HUES6 (cell line): ENCODE measurements at regions not wholly inside any gene's neighbourhood (a gene's known extent, or its start where the extent isn't known, plus 50 kb on each side); places are given as distances from the start of the nearest gene placed in this dataset.
"Not testable (repeated sequence)": the region's sequence is repeated elsewhere in the genome, so short reads cannot be mapped to it uniquely, and the experiment has no call there.

Experiments
- H3K27ac ChIP-seq: 2 replicates; pipeline ENCODE4 v1.7.0; 2013; ENCODE audit warnings: low read depth, mild to moderate bottlenecking, low read length, inconsistent platforms
- H3K27me3 ChIP-seq: 2 replicates; pipeline ENCODE4 v1.6.1; 2013; ENCODE audit warnings: low read length; ENCODE audit not compliant: control insufficient read depth, insufficient read depth
- H3K36me3 ChIP-seq: 2 replicates; pipeline ENCODE4 v1.6.1; 2013; ENCODE audit warnings: low read length; ENCODE audit not compliant: control insufficient read depth, insufficient read depth
- H3K4me1 ChIP-seq: 2 replicates; pipeline ENCODE4 v1.6.1; 2013; ENCODE audit warnings: low read length; ENCODE audit not compliant: control insufficient read depth, insufficient read depth
- H3K4me3 ChIP-seq: 2 replicates; pipeline ENCODE4 v1.5.1; 2013; ENCODE audit warnings: low read depth, low read length
- H3K9ac ChIP-seq: one replicate; pipeline ENCODE4 v1.6.1; 2013; ENCODE audit warnings: mild to moderate bottlenecking, low read length
- H3K9me3 ChIP-seq: 2 replicates; pipeline ENCODE4 v1.6.1; 2013; ENCODE audit warnings: low read depth, low read length; ENCODE audit not compliant: control insufficient read depth, insufficient read depth

- no peaks in the 10 kb centered on the region; the same call in 1 of the 2 replicates for H3K9me3 ChIP-seq
- H3K4me1 ChIP-seq, result peaks cover 9% of the 10 kb centered on the region; the same call in 1 of the 2 replicates
- no peak overlapping the region for H3K9ac ChIP-seq
- H3K4me3 ChIP-seq, result no peak overlapping the region
- H3K27me3 ChIP-seq, result no peaks in the 10 kb centered on the region
- no peak overlapping the region for H3K27ac ChIP-seq
- no peaks in the 10 kb centered on the region for H3K36me3 ChIP-seq
Observed at GRCh38 chr20:52010541-52010940, 181.0 kb downstream of the ZFP64 start.

- Histone ChIP-seq H3K4me1 (peaks cover 15% of the 10 kb centered on the region; the same call in 1 of the 2 replicates), H3K36me3 (no peaks in the 10 kb centered on the region), H3K27ac (no peak overlapping the region), H3K9me3 (no peaks in the 10 kb centered on the region; the same call in 1 of the 2 replicates), H3K27me3 (no peaks in the 10 kb centered on the region), H3K4me3 (no peak overlapping the region), H3K9ac (no peak overlapping the region)
Observed at GRCh38 chr20:52008874-52009273, 182.7 kb downstream of the ZFP64 start.

- H3K27me3 ChIP-seq, result no peaks in the 10 kb centered on the region
- no peak overlapping the region for H3K9ac ChIP-seq
- H3K9me3 ChIP-seq, result no peaks in the 10 kb centered on the region
- no peaks in the 10 kb centered on the region for H3K36me3 ChIP-seq
- H3K27ac ChIP-seq, result no peak overlapping the region
- H3K4me3 ChIP-seq, result no peak overlapping the region
- H3K4me1 ChIP-seq, result peaks cover 25% of the 10 kb centered on the region
Observed at GRCh38 chr20:52004715-52005114, 186.9 kb downstream of the ZFP64 start.

GRCh38 chr20:52004018-52004417 is 187.6 kb downstream of the ZFP64 start:
- Histone ChIP-seq H3K4me1 (peaks cover 25% of the 10 kb centered on the region), H3K36me3 (no peaks in the 10 kb centered on the region), H3K9ac (no peak overlapping the region), H3K27me3 (no peaks in the 10 kb centered on the region), H3K9me3 (no peaks in the 10 kb centered on the region), H3K4me3 (no peak overlapping the region), H3K27ac (no peak overlapping the region)

- peak overlapping the region; percentile 41; the same call in 1 of the 2 replicates for H3K27ac ChIP-seq
- no peak overlapping the region for H3K9ac ChIP-seq
- peaks cover 25% of the 10 kb centered on the region for H3K4me1 ChIP-seq
- no peaks in the 10 kb centered on the region for H3K36me3 ChIP-seq
- no peaks in the 10 kb centered on the region for H3K9me3 ChIP-seq
- no peak overlapping the region for H3K4me3 ChIP-seq
- no peaks in the 10 kb centered on the region for H3K27me3 ChIP-seq
Observed at GRCh38 chr20:52003415-52003814, 188.2 kb downstream of the ZFP64 start.

- H3K9ac ChIP-seq, result no peak overlapping the region
Observed at GRCh38 chr20:52001999-52002666, 189.4 kb downstream of the ZFP64 start.

GRCh38 chr20:51997281-51997936 is 194.2 kb downstream of the ZFP64 start:
- H3K27ac ChIP-seq, H3K9ac ChIP-seq, H3K27me3 ChIP-seq: not testable (repeated sequence)

More at GRCh38 chr20:52001999-52002666, 189.4 kb downstream of the ZFP64 start:
- H3K9me3 ChIP-seq, result no peaks in the 10 kb centered on the region
- H3K27me3 ChIP-seq, result no peaks in the 10 kb centered on the region
- no peak overlapping the region for H3K27ac ChIP-seq
- H3K36me3 ChIP-seq, result no peaks in the 10 kb centered on the region
- peaks cover 25% of the 10 kb centered on the region for H3K4me1 ChIP-seq
- H3K4me3 ChIP-seq, result no peak overlapping the region

GRCh38 chr20:51995551-51995951 is 193.2 kb upstream of the SALL4 start:
- Histone ChIP-seq H3K9me3 (no peaks in the 10 kb centered on the region; the same call in 1 of the 2 replicates), H3K27ac (no peak overlapping the region), H3K36me3 (no peaks in the 10 kb centered on the region), H3K9ac (no peak overlapping the region), H3K27me3 (no peaks in the 10 kb centered on the region), H3K4me1 (0 out of 2 replicates have a peak, but pooled peaks cover 4% of the 10 kb centered on the region), H3K4me3 (no peak overlapping the region)

More at GRCh38 chr20:51997281-51997936, 194.2 kb downstream of the ZFP64 start:
- not testable (repeated sequence) for H3K4me3 ChIP-seq, H3K9me3 ChIP-seq, H3K36me3 ChIP-seq, H3K4me1 ChIP-seq

- Histone ChIP-seq H3K27me3 (no peaks in the 10 kb centered on the region), H3K4me3 (no peak overlapping the region), H3K27ac (no peak overlapping the region), H3K4me1 (0 out of 2 replicates have a peak, but pooled peaks cover 4% of the 10 kb centered on the region), H3K9me3 (no peaks in the 10 kb centered on the region; the same call in 1 of the 2 replicates), H3K36me3 (no peaks in the 10 kb centered on the region), H3K9ac (no peak overlapping the region)
Observed at GRCh38 chr20:51994751-51995417, 192.6 kb upstream of the SALL4 start.

GRCh38 chr20:51987812-51988211 is 185.5 kb upstream of the SALL4 start:
- no peak overlapping the region for H3K27ac ChIP-seq
- H3K9me3 ChIP-seq, result no peaks in the 10 kb centered on the region
- no peak overlapping the region for H3K4me3 ChIP-seq
- H3K9ac ChIP-seq, result no peak overlapping the region
- no peaks in the 10 kb centered on the region for H3K36me3 ChIP-seq
- H3K27me3 ChIP-seq, result no peaks in the 10 kb centered on the region
- H3K4me1 ChIP-seq, result peaks cover 8% of the 10 kb centered on the region

- no peak overlapping the region for H3K4me3 ChIP-seq
- no peaks in the 10 kb centered on the region for H3K36me3 ChIP-seq
- peak overlapping the region; percentile 90 for H3K27ac ChIP-seq
- no peaks in the 10 kb centered on the region for H3K27me3 ChIP-seq
- no peak overlapping the region for H3K9ac ChIP-seq
- peaks cover 8% of the 10 kb centered on the region for H3K4me1 ChIP-seq
- H3K9me3 ChIP-seq, result no peaks in the 10 kb centered on the region
Observed at GRCh38 chr20:51985013-51985415, 182.7 kb upstream of the SALL4 start.
